SHP77 (cell line): ENCODE measurements at regions not wholly inside any gene's neighbourhood (a gene's known extent, or its start where the extent isn't known, plus 50 kb on each side); places are given as distances from the start of the nearest gene placed in this dataset.
"Not testable (repeated sequence)": the region's sequence is repeated elsewhere in the genome, so short reads cannot be mapped to it uniquely, and the experiment has no call there.

Experiments used
- DNase-seq, 2 experiments: peaks; one replicate each; lab custom pipeline; 2025; lab: John Stamatoyannopoulos, UW

DNA sequence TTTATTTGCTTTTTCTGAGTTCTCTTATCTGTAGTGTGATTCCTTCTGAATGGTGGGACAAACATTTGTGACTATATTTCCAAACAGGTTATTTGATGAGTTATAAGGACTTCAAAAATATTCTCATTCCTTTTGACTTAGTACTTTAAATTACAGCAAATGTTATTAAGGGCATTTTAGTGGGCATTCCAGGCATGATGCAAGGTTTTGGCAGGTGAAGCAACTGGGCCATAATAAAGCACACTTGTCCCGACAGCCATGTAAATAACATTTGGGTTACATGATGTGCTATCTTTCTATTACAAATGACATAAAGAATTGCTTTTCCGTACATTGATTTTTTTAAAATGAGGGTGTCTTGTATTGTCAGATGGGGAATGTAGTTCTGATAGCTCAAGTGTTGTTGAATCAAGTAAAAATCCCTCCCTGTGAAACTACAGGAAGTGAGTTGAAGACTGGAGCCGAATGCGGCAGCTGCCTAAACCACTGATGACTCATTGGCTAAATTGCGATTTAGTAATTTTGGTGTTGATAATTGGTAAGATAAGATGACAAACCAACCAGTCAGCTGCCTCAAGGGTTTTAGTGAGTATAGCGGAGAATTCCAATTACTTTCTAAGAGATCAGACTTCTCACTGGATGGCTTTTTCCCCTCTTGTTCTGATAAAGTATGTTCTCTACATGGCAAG lies 231.3 kb upstream of the NPY start:
- peak in 1 of 2 experiments; percentile 25 for DNase-seq

DNA sequence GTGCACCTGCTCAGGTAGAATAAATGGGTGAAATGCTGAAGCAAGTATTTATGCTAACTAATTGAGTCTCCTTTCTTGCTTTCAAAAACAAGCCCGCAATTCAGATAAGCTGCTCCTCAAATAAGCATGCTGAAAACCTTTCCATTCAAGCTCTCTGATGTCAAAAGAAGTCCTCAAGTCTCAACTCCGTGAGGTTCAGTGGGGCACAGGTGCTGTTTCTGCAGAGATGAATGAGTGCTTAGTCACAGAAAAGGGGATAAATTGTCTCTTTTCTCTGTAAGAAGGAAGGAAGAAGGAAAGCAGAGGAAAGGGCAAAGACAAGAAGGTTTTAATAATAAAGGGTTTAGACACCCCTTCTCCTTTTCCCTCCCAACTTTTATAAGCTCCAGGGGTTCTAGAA lies 229.8 kb upstream of the NPY start:
- DNase-seq, result no peak

DNA sequence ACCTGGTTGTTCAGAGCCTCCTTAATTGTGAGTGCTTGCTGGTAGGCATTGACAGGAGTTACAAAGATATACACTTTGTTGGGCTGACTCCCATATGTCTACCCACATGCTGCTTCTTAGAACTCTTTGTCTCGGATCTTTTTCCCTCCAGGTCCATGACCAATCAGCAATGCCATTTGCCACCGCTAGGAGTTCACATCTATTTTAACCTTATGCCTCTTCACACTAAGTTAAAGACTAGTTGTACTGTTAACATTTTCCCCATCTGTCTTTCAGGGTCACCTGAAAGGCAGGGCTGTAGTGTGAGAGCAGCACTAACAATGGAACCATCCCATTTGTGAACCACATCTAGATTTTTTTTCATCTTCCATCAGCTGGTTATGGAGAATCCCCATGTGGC lies 226.7 kb upstream of the NPY start:
- DNase-seq, result no peak

DNA sequence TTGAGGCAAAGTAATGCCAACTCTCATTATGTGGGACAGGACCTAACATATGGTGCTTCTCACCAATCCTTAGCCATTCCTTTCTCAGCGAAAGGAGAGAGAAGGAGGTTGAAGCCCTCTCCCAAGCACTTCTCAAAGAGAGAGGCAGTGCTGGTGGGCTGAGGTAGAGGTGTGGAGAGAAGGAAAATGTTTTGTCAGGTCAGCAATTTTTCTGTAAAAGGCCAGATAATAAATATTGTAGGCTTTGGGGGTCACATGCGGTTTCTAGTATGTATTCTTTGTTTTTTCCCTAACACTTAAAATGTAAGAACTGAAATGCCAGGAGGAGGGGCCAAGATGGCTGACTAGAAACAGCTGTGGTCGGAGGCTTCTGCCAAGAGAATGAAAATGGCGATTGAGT lies 225.0 kb upstream of the NPY start:
- DNase-seq, result no peak

DNA sequence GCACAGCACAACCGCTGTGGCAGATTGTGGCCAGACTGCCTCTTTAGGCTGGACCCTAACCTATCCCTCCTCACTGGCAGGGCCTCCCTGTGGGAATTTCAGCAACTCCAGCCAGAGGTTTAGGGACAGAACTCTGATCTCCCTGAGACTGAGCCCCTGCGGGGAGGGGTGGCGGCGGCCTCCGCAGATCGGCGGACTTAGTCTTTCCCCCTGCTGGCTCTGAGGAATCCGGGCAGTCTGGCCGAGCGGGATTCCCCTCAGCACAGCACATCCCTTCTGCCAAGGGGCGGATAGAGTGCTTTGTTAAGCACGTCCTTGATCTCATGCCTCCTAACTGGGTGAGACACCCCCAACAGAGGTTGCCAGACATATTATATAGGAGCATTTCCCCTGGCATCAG lies 224.2 kb upstream of the NPY start:
- no peak for DNase-seq

DNA sequence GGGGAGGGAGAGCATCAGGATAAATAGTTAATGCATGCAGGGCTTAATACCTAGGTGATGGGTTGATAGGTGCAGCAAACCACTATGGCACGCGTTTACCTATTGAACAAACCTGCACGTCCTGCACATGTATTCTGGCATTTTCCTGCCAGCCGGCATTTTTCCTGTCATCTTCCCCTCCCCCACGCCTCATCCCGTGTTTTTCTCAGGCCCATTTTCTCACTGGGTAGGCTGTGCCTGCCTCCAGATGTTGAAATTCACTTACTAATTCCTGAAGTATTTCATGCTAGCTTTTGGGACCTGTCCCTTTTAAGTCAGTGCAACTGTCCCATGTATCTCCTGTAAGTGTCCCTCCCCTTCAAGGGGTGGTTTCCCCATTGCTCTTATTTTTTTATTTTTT lies 220.3 kb upstream of the NPY start:
- no peak for DNase-seq

DNA sequence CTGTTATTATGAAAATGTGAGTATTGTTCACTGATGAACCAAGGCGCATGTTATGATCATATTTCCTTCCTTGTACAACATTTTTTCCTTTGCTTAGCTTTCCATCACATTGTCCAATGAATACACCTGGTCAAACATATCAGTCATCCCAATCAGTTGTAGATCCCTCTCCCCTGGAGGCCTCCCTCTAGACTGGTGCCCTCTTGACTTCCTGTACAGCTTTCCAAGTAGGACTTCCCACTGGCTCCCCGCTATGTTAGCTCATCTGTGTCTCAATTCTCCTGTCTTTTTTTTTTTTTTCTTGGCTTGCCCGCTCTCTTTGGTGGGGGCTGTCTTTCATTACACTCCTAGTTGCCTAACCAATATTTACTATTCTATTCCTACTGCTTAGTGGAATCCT lies 214.2 kb upstream of the NPY start:
- DNase-seq, result no peak

DNA sequence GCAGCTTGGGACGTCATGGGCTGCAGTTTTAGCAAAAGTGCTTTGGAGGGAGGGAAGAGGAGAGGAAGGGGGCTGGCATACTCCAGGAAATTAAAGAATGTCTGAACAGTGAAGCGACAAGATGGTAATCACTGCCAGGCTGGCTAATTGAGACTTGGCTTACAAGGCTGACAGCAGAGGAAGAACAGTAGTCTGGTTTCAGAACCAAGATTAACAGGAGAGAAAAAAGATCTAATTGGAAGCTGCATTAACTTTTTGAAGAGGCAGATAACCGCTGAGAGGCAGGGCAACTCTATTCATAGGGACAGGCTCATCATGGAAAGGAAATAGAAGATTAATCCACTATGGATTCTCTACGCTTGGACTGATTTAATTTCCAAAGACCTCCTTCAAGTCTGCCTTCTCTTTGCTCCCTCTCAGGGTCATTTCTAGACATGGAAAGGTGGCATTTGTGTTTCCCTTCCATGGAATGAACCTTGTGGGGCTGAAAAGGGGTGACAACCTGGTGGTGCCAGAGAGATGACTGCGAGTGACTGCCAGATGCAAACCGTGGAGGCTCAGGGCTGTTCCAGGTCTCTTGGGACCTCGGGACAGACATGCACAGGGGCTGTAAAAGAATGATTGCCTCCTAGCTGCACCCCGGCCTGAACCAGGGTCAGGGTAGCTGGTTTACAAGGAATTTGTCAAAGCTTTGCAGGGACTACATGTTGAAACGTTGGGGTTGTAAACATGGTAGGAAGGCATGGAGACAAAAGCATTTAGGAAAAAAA lies 210.2 kb upstream of the NPY start:
- no peak for DNase-seq

DNA sequence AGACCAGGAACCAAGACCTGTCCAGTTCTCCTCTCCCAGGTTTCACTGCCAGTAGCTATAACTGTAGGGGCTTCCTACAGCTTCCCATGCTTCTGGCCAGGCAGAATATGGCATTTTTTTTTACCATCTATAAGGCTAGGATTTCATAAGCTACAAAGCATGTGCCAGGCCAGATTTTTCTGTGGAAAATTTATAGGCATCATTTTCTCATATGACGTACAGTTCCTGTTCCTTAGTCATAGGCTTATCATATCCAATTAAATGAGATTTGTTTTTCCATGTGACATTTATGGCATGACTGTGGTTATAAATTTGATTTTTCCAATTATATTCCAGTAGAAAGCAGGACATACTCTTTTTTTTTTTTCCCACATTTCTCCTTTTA lies 208.6 kb upstream of the NPY start:
- DNase-seq, result no peak

DNA sequence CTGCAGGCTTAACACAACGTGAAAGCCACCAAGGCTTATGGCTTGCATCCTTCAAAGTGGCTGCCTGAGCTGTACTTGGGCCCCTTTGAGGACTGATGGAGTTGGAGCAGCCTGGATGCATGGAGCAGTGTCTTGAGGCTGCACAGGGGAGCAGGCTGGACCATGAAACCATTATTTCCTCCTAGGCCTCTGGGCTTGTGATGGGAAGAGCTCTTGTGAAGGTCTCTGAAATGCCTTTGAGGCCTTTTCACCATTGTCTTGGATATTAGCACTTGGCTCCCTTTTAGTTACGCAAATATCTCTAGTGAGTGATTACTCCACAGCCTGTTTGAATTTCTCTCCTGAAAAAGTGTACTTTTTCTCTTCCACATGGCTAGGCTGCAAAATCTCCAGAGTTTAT lies 201.2 kb upstream of the NPY start:
- DNase-seq, result no peak

DNA sequence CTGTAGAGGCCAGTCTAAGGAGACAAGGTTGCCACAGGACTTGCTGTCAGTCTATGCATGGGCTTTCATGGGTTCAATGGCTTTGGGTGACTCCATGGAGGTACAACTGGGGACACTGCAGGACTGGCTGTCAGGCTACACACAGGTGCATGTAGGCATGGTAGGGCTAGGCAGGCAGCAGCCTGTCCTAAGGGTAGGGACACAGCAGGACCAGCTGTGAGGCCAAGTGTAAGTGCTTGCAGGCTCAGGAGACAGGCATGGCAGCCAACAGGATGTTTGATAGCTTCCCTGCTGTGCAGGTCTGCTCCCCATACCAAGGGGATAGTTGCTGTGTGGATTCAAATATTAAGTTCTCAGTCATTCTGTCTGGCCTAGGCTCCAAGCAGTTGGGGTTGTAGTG lies 181.0 kb upstream of the NPY start:
- no peak for DNase-seq

DNA sequence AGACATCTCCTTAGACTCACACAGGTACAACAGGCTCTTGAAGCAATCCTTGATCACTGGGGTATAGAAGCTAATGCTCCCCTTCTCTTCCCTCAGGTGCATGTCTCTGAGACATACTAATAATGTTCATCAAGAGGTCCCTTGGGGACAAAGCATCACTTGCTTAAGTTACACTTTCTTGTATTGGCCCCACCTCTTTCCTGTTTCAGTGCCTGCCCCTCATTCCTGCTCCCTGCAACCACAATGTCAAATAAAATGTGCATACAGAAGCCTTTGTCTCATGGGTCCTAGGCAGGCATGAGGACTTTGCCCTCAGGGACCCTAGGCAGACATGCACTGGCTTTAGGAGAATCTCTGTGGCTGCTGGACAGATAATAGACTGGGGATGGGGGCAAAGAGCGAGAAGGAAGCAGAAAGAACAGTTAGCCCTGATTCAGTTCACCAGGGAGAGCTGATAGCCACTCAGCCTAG lies 175.0 kb upstream of the NPY start:
- DNase-seq, result no peak

DNA sequence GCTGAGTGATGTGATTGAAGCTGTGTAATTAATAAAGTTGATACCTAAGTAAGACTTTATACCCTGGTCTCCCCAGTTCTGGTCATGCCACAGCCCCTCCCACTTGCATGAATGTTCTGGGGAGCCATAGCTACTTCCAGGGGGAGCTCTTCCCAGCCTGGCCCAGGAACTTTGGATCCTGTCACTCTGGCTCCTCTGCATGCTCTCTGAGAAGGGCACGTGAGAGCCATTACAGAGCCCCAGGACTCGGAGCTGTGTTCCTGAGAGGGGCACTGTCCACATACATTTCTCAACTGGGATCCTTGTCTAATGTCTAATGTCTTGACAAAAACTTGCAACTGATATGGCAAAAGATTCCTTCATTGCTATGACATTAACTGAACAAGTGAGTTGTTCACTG lies 173.9 kb upstream of the NPY start:
- DNase-seq, result no peak

DNA sequence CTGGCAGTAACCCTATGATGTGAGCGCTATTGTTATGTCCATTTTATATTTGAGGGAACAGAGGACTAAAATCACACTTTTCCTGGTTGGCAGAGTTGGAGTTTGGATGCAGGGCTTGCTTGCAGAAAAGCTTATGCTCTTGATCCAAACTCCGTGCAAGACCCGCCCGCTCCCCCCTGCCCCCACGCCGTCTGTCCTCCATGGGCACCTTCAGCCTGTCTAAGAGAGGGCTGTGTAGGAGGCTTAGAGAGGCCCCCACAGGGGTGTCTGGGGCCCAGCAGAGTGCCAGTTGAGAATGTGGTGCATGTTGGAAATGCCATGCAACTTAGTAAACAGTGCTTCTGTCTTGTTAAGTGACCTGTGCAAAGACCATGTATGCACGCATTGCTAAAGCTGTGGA lies 170.5 kb upstream of the NPY start:
- DNase-seq, result no peak

DNA sequence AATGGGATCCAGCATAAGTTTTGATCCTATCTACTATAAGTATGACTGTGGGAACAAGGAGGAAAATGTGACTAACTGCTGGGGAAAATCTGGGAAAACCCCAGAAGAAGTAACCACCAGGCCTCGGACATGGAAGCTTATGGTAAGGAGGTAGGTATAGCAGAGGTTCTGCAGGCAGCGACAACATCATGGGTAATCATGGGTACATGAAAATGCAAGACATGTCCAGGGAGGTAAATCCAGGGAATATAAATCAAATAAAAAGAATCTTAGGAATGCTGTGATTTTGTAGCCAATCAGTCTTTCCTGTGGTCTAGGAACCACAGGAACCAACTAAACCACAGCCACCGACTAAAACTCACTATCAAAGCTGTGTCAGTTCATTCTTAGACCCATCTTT lies 168.3 kb upstream of the NPY start:
- DNase-seq, result no peak

DNA sequence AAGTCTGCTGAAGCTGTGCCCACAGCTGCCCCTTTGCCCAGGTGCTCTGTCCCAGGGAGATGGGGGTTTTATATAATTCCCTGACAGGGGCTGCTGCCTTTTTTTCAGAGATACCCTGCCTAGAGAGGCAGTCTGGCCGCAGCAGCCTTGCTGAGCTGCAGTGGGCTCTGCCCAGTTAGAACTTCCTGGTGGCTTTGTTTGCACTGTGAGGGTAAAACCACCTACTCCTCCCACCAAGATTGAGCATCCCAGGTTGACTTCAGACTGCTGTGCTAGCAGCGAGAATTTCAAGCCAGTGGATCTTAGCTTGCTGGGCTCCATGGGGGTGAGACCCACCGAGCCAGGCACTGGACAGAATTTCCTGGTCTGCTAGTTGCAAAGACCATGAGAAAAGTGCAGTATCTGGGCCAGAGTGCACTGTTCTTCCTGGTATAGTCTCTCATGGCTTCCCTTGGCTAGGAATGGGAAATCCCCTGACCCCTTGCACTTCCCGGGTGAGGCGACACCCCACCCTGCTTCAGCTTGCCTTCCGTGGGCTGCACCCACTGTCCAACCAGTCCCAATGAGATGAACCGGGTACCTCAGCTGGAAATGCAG lies 166.0 kb upstream of the NPY start:
- not testable (repeated sequence) for DNase-seq

DNA sequence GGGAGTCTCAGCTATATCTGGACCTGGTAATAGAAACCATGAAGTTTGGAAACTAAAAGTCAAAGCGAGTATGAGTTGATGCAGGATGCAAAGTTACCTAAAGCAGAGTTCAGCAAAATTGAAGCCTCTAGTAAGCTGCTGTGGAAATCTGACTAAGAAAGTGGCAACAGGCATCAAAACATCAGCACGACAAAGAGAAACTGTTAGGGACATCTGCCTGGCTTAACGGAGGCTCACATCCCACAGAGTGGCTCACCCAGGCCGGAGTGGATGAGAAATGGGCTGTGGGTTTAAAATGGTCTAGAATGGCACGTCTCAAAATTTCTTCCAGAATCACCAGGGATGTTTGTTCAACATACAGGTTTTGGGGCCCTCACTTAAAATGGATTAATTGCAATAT lies 164.1 kb upstream of the NPY start:
- DNase-seq, result no peak

DNA sequence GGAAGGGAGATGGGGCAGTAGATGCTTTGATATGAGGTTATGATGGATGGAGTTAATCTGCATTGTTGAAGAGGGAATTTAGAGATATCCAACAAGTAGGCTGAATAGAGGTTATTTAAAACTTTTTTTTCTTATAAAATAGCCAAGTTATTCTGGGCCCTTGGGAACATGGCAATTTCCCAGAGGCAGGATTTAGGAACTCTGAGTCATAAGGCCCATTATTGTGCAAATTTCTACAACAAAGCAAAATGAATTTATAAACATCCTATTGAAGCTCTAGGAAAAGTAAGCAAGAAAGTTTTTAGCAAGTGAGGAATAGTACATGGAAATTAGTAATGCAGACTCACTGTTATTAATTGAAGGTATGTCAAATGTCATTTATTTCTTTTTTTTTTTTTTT lies 160.9 kb upstream of the NPY start:
- no peak for DNase-seq

DNA sequence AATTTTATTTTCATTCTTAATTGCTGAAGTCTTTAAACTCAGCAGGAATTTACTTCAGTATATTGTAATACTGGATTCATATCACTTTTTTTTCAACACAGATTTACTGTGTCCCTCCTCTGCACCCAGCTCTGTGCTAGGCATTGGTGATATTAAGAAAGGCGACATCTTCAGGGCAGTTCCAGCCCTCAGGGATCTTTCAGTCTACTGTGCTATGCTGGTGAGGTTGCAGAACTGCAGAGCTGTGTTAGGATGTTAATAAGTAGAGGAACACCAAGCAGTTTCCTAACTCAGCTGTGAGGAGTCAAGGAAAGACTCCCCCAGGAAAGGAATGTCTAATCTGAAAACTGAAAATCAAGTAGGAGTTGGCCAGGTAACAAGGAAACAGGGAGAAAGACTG lies 158.2 kb upstream of the NPY start:
- DNase-seq, result no peak

DNA sequence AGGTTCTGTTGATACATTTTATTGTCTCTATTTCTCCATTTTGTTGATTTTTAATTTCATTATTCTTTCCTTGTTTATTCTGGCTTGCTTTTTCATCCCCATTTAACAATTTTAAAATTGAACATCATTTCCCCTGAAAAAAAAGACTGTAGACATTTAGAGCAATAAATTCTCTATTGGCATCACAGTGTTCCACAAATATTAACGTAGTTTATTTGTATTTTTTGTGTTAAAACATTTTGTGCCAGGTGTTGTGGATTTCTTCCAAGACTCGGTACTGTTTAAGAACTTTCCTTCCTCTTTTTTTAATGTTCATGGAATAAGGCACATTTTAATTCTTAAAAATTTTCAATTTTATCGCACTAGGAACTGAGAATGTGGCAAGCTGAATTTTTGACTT lies 156.1 kb upstream of the NPY start:
- DNase-seq, result no peak

DNA sequence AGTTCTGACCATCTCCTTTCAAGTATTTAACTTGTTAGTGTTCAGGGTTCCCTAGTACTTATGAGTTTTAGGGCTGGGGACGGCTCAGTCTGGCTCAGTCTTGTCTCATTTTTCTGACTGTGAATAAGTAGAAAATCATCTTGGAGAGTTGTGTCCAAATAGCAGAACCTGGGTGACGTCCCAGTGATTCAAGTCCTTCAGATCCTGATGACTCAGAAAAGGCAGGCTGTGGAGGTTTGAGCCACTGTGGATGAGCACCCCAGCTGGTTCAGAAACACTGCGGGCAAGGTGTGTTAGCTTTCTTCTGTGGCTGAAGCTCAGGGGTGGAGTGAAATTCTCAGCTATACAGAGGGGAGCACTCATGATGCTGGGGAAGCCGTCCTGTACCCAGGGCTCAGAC lies 154.4 kb upstream of the NPY start:
- no peak for DNase-seq

DNA sequence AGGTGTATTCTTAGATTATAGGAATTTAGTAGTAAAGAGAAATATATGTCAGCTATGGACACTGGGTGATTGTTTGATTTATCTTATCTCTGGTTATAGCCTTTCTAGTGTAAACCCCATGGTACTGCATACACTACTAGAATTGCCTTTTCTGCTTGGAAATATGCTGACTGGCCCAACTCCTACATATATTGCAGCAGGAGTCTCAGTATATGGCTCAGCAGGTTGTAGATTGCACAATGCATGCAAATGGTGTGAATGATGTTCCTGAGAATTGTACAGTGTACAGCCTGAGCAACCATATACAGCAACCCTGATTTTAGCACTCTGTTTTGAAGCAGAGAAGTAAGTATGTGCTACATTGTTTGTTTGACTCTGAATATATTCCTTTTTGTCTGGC lies 153.4 kb upstream of the NPY start:
- DNase-seq, result no peak

DNA sequence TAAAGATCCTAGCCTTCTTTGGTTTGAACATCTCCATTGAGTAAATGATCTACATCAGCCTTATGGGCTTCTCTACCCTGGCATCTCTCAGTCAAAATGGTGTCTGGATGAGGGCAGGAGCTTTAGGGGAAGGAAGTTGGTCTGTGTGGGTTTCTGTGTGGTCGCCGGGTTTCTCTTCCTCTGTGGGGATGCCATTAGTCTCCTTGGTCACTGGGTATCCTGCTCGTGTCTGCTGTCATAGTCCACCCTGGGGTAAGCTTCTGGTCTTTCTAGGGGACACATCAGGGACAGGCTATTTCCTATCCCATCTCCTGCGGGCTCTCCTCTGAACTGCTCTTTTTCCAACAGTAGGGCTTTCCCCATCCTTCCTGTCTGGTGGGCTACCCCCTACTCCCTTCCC lies 150.3 kb upstream of the NPY start:
- no peak for DNase-seq

DNA sequence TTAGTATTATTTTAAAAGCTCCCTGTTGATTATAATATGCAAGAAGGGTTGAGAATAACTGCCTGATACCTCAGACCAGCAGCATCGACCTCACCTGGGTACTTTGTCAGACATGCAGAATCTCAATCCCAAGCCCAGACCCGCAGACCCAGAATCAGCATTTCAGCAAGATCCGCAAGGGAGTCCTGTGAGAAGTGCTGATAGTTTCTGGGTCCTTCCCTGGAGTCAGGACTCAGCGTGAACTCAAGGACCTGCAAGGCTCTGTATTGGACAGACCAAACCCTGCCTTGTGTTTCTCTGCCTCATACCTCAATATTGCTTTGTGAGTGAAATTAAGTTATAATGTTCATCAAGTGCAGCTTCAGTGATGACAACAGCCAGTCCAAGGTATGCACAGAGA lies 149.5 kb upstream of the NPY start:
- DNase-seq, result no peak
